Adrenal gland (tissue), 9 donors: ENCODE measurements at regions not wholly inside any gene's neighbourhood (a gene's known extent, or its start where the extent isn't known, plus 50 kb on each side); places are given as distances from the start of the nearest gene placed in this dataset.

Experiments used
- DNase-seq, 7 donors: peaks; one replicate each; pipeline ENCODE4 v3.0.0-alpha.2; 2019 to 2020
- H3K27ac ChIP-seq, 5 donors: fragments of 200-600 bp; sonication (generic) in 4 of 5; 1 replicate in 3 of 5; 2 replicates in 2 of 5; pipeline versions ENCODE4 v1.5.1 to v1.8.0; 2016 to 2020; ENCODE audit warnings: mild to moderate bottlenecking in 1 of 5
- H3K27me3 ChIP-seq: fragments of 200-600 bp; 2 replicates; pipeline ENCODE4 v1.8.0; 2021
- H3K36me3 ChIP-seq, 2 donors: fragments of 200-600 bp; replicated peaks in 1 of 2; 1 replicate in 1 of 2; 2 replicates in 1 of 2; pipeline versions ENCODE4 v1.5.1 to v1.8.0; 2018 to 2022
- H3K4me1 ChIP-seq, 2 donors: fragments of 200-600 bp; replicated peaks in 1 of 2; 1 replicate in 1 of 2; 2 replicates in 1 of 2; pipeline versions ENCODE4 v1.5.1 to v1.8.0; 2018 to 2021
- H3K4me3 ChIP-seq, 4 donors: fragments of 200-600 bp; sonication (generic) in 3 of 4; one replicate each; pipeline ENCODE4 v1.5.1; 2016 to 2018
- H3K9me3 ChIP-seq, 3 donors: fragments of 200-600 bp; sonication (generic) in 1 of 3; replicated peaks in 1 of 3; 1 replicate in 2 of 3; 2 replicates in 1 of 3; pipeline versions ENCODE4 v1.5.1 to v1.8.0; 2016 to 2021
- POLR2A ChIP-seq, 2 donors: fragments of 450-650 bp; IDR thresholded peaks; one replicate each; pipeline ENCODE4 v1.6.1; 2017; ENCODE audit warnings: antibody characterized with exemption in 2 of 2, mild to moderate bottlenecking in 2 of 2, moderate library complexity in 1 of 2
- WGBS, 4 donors: extraction: QIAGEN DNeasy Blood & Tissue Kit in 2 of 4; methylation state at CpG; one replicate each; pipeline versions ENCODE4 v1.1.5 to v1.1.7; 2013 to 2017; 5-methylcytosine and 5-hydroxymethylcytosine counted together
- intact Hi-C, 2 donors: fragments of 100-400 bp; cut with DNase I; formaldehyde crosslinking; loops; one replicate each; pipeline versions ENCODE4 v1.14.1 to v1.15.0; 2022 to 2023
- TF ChIP-seq, protein P1 (sequence below), 6 experiments: fragments of 450-650 bp in 4 of 6; fragments of 200-600 bp in 2 of 6; sonication (generic) in 1 of 6; IDR thresholded peaks; 1 replicate in 5 of 6; 2 replicates in 1 of 6; pipeline versions ENCODE4 v1.5.1 to v1.8.0; 2016 to 2021; ENCODE audit warnings: antibody characterized with exemption in 6 of 6, mild to moderate bottlenecking in 2 of 6, moderate library complexity in 1 of 6
- donor health status: healthy with polysubstance abuse.
- donor health status: Bipolar disorder and iron deficiency.
- donor health status: DM: yes; HTN: yes; CAD: no.
- donor health status: DM: no; HTN: no; CAD: no.
- donor health status: DM: no; HTN: no; CAD: no.

- Histone ChIP-seq H3K36me3 (no peaks in the 10 kb centered on the region), H3K27ac (no peak overlapping the region), H3K4me3 (no peak overlapping the region), H3K4me1 (no peaks in the 10 kb centered on the region), H3K9me3 (no peaks in the 10 kb centered on the region), H3K27me3 (no peaks in the 10 kb centered on the region)
- WGBS, 4 donors, result 55 to 83% (median 73%) methylated on average over 1 of the region's 1 CpG
- no peak for DNase-seq
- TF ChIP-seq, protein P1, sequence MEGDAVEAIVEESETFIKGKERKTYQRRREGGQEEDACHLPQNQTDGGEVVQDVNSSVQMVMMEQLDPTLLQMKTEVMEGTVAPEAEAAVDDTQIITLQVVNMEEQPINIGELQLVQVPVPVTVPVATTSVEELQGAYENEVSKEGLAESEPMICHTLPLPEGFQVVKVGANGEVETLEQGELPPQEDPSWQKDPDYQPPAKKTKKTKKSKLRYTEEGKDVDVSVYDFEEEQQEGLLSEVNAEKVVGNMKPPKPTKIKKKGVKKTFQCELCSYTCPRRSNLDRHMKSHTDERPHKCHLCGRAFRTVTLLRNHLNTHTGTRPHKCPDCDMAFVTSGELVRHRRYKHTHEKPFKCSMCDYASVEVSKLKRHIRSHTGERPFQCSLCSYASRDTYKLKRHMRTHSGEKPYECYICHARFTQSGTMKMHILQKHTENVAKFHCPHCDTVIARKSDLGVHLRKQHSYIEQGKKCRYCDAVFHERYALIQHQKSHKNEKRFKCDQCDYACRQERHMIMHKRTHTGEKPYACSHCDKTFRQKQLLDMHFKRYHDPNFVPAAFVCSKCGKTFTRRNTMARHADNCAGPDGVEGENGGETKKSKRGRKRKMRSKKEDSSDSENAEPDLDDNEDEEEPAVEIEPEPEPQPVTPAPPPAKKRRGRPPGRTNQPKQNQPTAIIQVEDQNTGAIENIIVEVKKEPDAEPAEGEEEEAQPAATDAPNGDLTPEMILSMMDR (IDR thresholded peaks at IDR 0.05), result no peak
- TF ChIP-seq POLR2A (IDR thresholded peaks at IDR 0.05), result no peak
- intact Hi-C loops, result no loop called here
These were observed 77.0 kb upstream of the ADAMTS19 start for GRCh38 chr5:129382921-129383672.

- no peak for DNase-seq
- WGBS, 4 donors, result 67 to 81% (median 74%) methylated on average over 4 of the region's 4 CpGs
- no peaks in the 10 kb centered on the region for H3K9me3 ChIP-seq
- TF ChIP-seq, protein P1 (IDR thresholded peaks at IDR 0.05), result no peak
- no peak for TF ChIP-seq POLR2A (IDR thresholded peaks at IDR 0.05)
- H3K4me3 ChIP-seq, result no peak overlapping the region
- H3K4me1 ChIP-seq, result no peaks in the 10 kb centered on the region
- no peaks in the 10 kb centered on the region for H3K27me3 ChIP-seq
- intact Hi-C loops, result no loop called here
- no peaks in the 10 kb centered on the region for H3K36me3 ChIP-seq
- H3K27ac ChIP-seq, result no peak overlapping the region
These were observed 75.9 kb upstream of the ADAMTS19 start for GRCh38 chr5:129384193-129384592.

- no peak overlapping the region for H3K4me3 ChIP-seq
- no peak for TF ChIP-seq POLR2A (IDR thresholded peaks at IDR 0.05)
- TF ChIP-seq, protein P1 (IDR thresholded peaks at IDR 0.05), result no peak
- no peaks in the 10 kb centered on the region for H3K4me1 ChIP-seq
- H3K36me3 ChIP-seq, result no peaks in the 10 kb centered on the region
- H3K9me3 ChIP-seq, result no peaks in the 10 kb centered on the region
- WGBS, 4 donors, result 77 to 91% (median 82%) methylated on average over 1 of the region's 1 CpG
- intact Hi-C loops, result no loop called here
- H3K27me3 ChIP-seq, result no peaks in the 10 kb centered on the region
- no peak overlapping the region for H3K27ac ChIP-seq
- DNase-seq, result no peak
These were observed 75.4 kb upstream of the ADAMTS19 start for GRCh38 chr5:129384736-129385135.

DNA sequence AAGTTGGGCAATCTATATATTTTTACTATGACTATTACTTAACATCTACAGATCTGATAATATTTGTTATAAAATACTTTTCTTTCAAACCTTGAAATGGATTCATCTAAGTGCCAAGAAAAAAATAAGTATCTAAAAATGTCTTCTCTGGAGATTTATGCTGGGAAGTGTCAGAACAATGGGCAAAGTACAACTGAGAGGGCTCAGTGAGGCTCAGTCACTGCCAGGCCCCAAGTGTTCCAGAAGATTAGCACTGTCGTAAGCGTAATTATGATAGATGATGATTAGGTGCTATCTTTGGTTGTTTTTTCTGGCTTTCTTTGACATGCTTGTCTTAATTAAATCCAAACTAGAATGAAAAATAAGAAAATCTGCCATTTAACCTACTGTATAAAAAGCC lies 72.2 kb upstream of the ADAMTS19 start:
- no peaks in the 10 kb centered on the region for H3K4me1 ChIP-seq
- TF ChIP-seq POLR2A (IDR thresholded peaks at IDR 0.05), result no peak
- TF ChIP-seq, protein P1 (IDR thresholded peaks at IDR 0.05), result no peak
- H3K27me3 ChIP-seq, result no peaks in the 10 kb centered on the region
- no peak for DNase-seq
- WGBS, 4 donors, result 66 to 80% (median 70%) methylated on average over 2 of the region's 2 CpGs
- intact Hi-C loops, result no loop called here
- H3K4me3 ChIP-seq, result no peak overlapping the region
- no peaks in the 10 kb centered on the region for H3K9me3 ChIP-seq
- H3K36me3 ChIP-seq, result no peaks in the 10 kb centered on the region
- H3K27ac ChIP-seq, result no peak overlapping the region
